Brain microvascular endothelial cell (primary cell): ENCODE measurements at regions not wholly inside any gene's neighbourhood (a gene's known extent, or its start where the extent isn't known, plus 50 kb on each side); places are given as distances from the start of the nearest gene placed in this dataset.
"Not testable (repeated sequence)": the region's sequence is repeated elsewhere in the genome, so short reads cannot be mapped to it uniquely, and the experiment has no call there.

Experiments
- DNase-seq: peaks from one replicate; pipeline ENCODE4 v3.0.0-alpha.2; 2020
- H3K27ac ChIP-seq: fragments of 250-450 bp; sonication (Bioruptor Pico); 2 replicates; pipeline ENCODE4 v1.5.1; 2020; ENCODE audit warnings: mild to moderate bottlenecking, moderate library complexity
- H3K27me3 ChIP-seq: fragments of 250-450 bp; sonication (Bioruptor Pico); replicated peaks from 2 replicates; pipeline ENCODE4 v1.5.1; 2020; ENCODE audit warnings: mild to moderate bottlenecking
- H3K36me3 ChIP-seq: fragments of 250-450 bp; sonication (Bioruptor Pico); replicated peaks from 2 replicates; pipeline ENCODE4 v1.5.1; 2020; ENCODE audit warnings: mild to moderate bottlenecking
- H3K4me3 ChIP-seq: 2 replicates; pipeline ENCODE4 v1.5.1; 2011; ENCODE audit warnings: low read depth, mild to moderate bottlenecking, control low read depth, low read length, moderate library complexity
- in situ Hi-C: cut with HindIII; loops from 2 replicates; pipeline ENCODE4 v1.10.0; 2017; ENCODE audit warnings: low sequenced_read_pairs, low pct_ligation_motif_present
- TF ChIP-seq, protein P1 (sequence below): IDR thresholded peaks from 2 replicates; pipeline ENCODE4 v1.5.1; 2011; ENCODE audit warnings: low read depth, mild to moderate bottlenecking, moderate library complexity, low read length, control low read depth, inconsistent platforms; ENCODE audit errors: missing control alignments

DNA sequence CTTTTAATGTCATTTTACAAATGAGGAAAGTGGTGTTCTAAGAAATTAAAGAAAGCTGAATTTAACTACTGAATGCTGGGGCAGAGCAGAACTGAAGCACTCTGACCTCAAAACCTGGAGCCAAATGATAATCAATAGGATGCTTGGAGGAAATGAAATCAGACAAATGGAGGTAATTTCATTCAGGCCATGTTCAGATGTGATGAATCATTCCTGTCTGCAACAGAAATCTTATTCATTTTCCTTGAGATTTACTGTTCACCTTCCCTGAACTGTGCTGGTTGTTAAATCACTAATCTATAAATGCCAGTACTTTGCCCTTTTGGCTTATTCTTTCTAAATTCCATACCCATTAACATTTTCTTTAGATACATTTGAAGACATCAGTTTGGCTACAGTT, 85.6 kb upstream of the SNX7 start:
- in situ Hi-C loops = no loop called here
- no peak overlapping the region for H3K4me3 ChIP-seq
- TF ChIP-seq, protein P1, sequence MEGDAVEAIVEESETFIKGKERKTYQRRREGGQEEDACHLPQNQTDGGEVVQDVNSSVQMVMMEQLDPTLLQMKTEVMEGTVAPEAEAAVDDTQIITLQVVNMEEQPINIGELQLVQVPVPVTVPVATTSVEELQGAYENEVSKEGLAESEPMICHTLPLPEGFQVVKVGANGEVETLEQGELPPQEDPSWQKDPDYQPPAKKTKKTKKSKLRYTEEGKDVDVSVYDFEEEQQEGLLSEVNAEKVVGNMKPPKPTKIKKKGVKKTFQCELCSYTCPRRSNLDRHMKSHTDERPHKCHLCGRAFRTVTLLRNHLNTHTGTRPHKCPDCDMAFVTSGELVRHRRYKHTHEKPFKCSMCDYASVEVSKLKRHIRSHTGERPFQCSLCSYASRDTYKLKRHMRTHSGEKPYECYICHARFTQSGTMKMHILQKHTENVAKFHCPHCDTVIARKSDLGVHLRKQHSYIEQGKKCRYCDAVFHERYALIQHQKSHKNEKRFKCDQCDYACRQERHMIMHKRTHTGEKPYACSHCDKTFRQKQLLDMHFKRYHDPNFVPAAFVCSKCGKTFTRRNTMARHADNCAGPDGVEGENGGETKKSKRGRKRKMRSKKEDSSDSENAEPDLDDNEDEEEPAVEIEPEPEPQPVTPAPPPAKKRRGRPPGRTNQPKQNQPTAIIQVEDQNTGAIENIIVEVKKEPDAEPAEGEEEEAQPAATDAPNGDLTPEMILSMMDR = no peak

DNA sequence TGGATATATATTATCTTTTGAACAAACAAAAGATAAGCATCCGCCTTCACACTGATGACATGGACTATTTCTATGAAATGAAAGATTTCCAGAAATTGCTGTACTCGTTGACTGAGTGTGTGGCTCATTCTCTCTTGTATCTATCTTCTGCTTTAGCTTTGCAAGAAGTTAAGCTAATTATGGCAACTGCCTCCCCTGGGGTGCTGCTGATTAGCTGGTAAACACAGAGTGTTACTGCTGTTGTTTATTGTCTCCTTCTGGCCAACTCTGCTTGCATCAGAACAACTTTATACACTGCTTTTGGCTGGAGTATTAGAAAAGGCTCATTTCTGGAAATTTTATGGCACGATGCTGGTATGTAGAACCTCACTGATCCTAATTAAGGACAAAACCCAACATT, 95.6 kb upstream of the SNX7 start:
- H3K36me3 ChIP-seq = no peaks in the 10 kb centered on the region
- no peak overlapping the region for H3K4me3 ChIP-seq
- TF ChIP-seq, protein P1 = no peak
- no peak for DNase-seq
- H3K27me3 ChIP-seq = no peaks in the 10 kb centered on the region
- H3K27ac ChIP-seq = no peak overlapping the region
- in situ Hi-C loops = no loop called here

More for the DNA sequence above, 85.6 kb upstream of the SNX7 start:
- Histone ChIP-seq H3K27me3 (no peaks in the 10 kb centered on the region), H3K36me3 (no peaks in the 10 kb centered on the region), H3K27ac (no peak overlapping the region)
- DNase-seq = no peak

DNA sequence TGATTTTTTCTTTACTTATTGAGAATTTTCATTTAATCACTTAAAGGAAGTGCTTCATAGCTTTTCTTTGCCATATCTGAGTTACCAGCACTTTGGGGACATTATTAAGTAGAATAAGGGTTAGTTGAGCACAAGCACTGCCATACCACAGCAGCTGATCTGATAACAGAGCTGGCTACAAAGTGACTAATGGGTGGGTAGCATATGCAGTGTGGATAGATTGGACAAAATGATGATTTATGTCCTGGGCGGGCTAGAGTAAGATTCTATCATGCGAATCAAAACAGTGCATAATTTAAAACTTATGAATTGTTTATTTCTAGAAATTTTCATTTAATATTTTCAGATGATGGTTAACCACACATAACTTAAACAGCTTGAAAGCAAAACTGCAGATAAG, 102.2 kb upstream of the SNX7 start:
- in situ Hi-C loops = no loop called here
- DNase-seq = no peak

DNA sequence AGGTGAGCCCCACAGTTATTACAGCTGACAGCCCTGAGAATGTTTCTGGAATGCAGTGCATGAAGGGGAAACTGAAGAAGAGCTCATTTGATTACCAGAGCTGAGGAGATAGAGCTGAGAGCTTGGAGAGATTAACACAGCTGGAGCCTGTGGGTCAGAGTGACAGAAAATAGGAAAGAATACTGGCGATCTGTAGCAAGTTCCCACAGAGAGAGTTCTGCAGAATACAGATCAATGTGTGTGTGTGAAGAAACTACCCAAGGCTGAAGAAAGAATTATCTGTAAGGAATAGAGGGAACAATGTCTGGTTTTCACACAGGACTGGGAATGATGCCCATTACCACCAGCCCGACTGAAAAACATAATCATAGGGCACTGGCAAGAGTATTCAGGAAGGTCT, 103.6 kb upstream of the SNX7 start:
- Histone ChIP-seq H3K4me3 (no peak overlapping the region), H3K27ac (no peak overlapping the region), H3K36me3 (no peaks in the 10 kb centered on the region), H3K27me3 (no peaks in the 10 kb centered on the region)
- no peak for DNase-seq
- TF ChIP-seq, protein P1 = no peak
- in situ Hi-C loops = no loop called here

More for the DNA sequence above, 102.2 kb upstream of the SNX7 start:
- Histone ChIP-seq H3K36me3 (no peaks in the 10 kb centered on the region), H3K27me3 (no peaks in the 10 kb centered on the region), H3K27ac (no peak overlapping the region), H3K4me3 (no peak overlapping the region)
- TF ChIP-seq, protein P1 = no peak

DNA sequence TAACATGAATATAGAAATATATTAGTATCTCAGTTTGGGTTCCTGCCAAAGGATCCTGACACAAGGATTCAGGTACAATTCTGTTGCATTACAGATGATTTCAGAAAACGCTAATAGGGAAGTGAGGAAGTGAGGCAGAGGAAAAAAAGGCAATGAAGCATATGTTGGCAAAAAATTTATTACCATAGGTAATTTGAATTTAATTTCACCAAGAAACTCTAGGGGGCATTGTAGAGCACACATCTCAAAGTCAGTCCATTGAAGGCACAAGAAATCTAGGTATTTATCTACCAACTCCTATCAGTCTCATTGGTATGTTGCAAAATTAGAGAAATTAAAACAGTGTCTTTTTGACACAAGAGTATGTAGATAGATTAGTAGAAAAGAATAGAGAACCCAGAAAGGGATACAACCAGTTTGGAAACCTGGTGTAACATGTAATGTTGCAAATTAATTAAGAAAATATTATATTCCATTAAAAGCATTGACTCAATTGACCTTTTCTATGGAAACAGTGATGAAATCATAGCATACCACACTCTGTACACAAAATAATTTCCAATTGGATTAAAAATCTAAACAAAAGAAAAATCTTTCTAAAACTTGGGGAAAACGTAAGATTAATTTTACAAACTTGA, 104.9 kb upstream of the SNX7 start:
- TF ChIP-seq, protein P1 = peak; percentile 54
- H3K4me3 ChIP-seq = no peak overlapping the region
- H3K27me3 ChIP-seq = no peaks in the 10 kb centered on the region
- H3K36me3 ChIP-seq = no peaks in the 10 kb centered on the region
- DNase-seq = no peak
- in situ Hi-C loops = no loop called here
- H3K27ac ChIP-seq = no peak overlapping the region

DNA sequence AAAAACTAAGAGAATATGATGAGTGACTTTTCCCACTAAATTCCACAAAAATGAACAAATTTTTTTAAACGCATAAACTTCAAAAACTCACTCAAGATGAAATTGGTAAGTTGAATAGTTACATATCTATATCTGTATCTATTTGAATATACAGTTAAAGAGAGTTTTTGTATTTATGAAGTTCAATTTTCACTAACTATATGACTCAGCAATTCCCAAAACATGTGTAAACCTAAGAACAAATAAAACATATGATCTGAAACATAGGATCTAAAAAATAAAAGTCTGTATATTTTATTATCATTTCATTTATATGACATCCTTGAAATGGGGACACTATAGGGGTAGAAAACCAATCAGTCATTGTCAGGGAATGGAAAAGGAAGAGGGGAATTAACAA, 105.7 kb upstream of the SNX7 start:
- no peak for DNase-seq
- Histone ChIP-seq H3K27me3 (no peaks in the 10 kb centered on the region), H3K36me3 (no peaks in the 10 kb centered on the region), H3K4me3 (no peak overlapping the region), H3K27ac (no peak overlapping the region)
- in situ Hi-C loops = no loop called here
- TF ChIP-seq, protein P1 = no peak

DNA sequence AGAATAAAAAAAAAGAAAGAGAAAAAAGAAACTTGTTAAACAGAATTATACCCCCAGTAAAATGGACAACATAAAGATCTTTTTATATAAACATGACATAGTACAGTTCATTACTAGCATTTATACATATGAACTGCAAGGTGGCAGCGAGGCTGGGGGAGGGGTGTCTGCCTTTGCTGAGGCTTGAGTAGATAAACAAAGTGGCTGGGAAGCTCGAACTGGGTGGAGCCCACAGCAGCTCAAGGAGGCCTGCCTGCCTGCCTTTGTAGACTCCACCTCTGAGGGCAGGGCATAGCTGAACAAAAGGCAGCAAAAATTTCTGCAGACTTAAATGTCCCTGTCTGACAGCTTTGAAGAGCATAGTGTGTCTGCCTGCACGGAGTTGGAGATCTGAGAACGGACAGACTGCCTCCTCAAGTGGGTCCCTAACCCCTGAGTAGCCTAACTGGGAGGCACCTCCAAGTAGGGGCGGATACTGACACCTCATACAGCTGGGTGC, 108.9 kb upstream of the SNX7 start:
- in situ Hi-C loops, H3K27ac ChIP-seq, DNase-seq, H3K4me3 ChIP-seq, H3K36me3 ChIP-seq, H3K27me3 ChIP-seq: not testable (repeated sequence)
